Lung (tissue), 11 donors: ENCODE measurements at regions not wholly inside any gene's neighbourhood (a gene's known extent, or its start where the extent isn't known, plus 50 kb on each side); places are given as distances from the start of the nearest gene placed in this dataset.

ENCODE experiments used
- ATAC-seq: fragments of 200-7000 bp; cut with Tn5 transposase; one replicate; pipeline ENCODE4 v1.9.1; 2020; ENCODE audit warnings: moderate number of reproducible peaks; ENCODE audit not compliant: insufficient read depth, low FRiP score
- DNase-seq, 3 donors: peaks; one replicate each; pipeline ENCODE4 v3.0.0-alpha.2; 2013 to 2017
- H3K27ac ChIP-seq, 2 donors: one replicate each; pipeline ENCODE4 v1.5.1; 2013; ENCODE audit warnings: mild to moderate bottlenecking in 2 of 2, moderate library complexity in 2 of 2, control low read depth in 1 of 2, inconsistent platforms in 1 of 2, low read depth in 1 of 2, low read length in 1 of 2
- H3K27me3 ChIP-seq, 3 donors: one replicate each; pipeline ENCODE4 v1.5.1; 2013; ENCODE audit warnings: low read length in 2 of 3; ENCODE audit not compliant: control insufficient read depth in 3 of 3, insufficient read depth in 3 of 3
- H3K36me3 ChIP-seq, 4 donors: one replicate each; pipeline ENCODE4 v1.5.1; 2013; ENCODE audit warnings: low read length in 4 of 4, mild to moderate bottlenecking in 1 of 4, moderate library complexity in 1 of 4; ENCODE audit not compliant: control insufficient read depth in 4 of 4, insufficient read depth in 4 of 4
- H3K4me1 ChIP-seq, 5 donors: one replicate each; pipeline ENCODE4 v1.5.1; 2013; ENCODE audit warnings: low read length in 5 of 5, mild to moderate bottlenecking in 2 of 5, moderate library complexity in 1 of 5; ENCODE audit not compliant: control insufficient read depth in 5 of 5, insufficient read depth in 5 of 5
- H3K4me3 ChIP-seq: one replicate; pipeline ENCODE4 v1.5.1; 2013; ENCODE audit warnings: mild to moderate bottlenecking, control low read depth, moderate library complexity
- H3K9ac ChIP-seq, 2 donors: one replicate each; pipeline ENCODE4 v1.5.1; 2013; ENCODE audit warnings: low read length in 2 of 2, control low read depth in 1 of 2; ENCODE audit not compliant: insufficient read depth in 1 of 2
- H3K9me3 ChIP-seq, 4 donors: one replicate each; pipeline ENCODE4 v1.5.1; 2013; ENCODE audit warnings: low read length in 3 of 4, mild to moderate bottlenecking in 1 of 4, moderate library complexity in 1 of 4; ENCODE audit not compliant: control insufficient read depth in 4 of 4, insufficient read depth in 3 of 4
- WGBS, 2 donors: extraction: QIAGEN DNeasy Blood & Tissue Kit; methylation state at CpG; one replicate each; pipeline ENCODE4 v1.1.7; 2013; 5-methylcytosine and 5-hydroxymethylcytosine counted together
- TF ChIP-seq, protein P1 (sequence below): IDR thresholded peaks from 2 replicates; pipeline ENCODE4 v1.5.1; 2012; ENCODE audit warnings: mild to moderate bottlenecking; ENCODE audit errors: control extremely low read depth, extremely low read depth
- donor health status: control.
- donor health status: control.
- donor health status: Bipolar disorder and iron deficiency.
- donor health status: healthy.
- donor health status: DM: yes; HTN: yes; CAD: no.

DNA sequence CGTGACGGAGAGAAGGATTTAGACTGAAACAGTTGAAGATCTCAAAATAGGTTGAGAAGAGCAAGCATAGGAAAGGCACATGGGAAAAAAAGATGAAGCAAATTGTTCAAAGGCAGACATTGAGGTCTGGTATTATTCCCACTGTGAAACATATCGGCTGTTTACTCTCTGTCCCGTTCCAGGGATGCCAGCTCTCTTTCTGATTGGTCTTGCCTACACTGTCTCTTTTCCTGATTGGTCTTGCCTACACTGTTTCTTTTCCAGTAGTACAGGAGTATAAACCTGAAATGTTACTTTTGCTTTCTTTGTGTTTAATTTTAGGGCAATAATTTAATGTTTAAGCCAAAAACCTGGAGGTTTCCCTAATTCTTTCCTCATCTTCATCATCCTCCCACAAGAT, 226.5 kb upstream of the MCHR2 start:
- DNase-seq (no peak), ATAC-seq (no peak)
- TF ChIP-seq, protein P1, sequence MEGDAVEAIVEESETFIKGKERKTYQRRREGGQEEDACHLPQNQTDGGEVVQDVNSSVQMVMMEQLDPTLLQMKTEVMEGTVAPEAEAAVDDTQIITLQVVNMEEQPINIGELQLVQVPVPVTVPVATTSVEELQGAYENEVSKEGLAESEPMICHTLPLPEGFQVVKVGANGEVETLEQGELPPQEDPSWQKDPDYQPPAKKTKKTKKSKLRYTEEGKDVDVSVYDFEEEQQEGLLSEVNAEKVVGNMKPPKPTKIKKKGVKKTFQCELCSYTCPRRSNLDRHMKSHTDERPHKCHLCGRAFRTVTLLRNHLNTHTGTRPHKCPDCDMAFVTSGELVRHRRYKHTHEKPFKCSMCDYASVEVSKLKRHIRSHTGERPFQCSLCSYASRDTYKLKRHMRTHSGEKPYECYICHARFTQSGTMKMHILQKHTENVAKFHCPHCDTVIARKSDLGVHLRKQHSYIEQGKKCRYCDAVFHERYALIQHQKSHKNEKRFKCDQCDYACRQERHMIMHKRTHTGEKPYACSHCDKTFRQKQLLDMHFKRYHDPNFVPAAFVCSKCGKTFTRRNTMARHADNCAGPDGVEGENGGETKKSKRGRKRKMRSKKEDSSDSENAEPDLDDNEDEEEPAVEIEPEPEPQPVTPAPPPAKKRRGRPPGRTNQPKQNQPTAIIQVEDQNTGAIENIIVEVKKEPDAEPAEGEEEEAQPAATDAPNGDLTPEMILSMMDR: no peak
- Histone ChIP-seq H3K9me3 (peaks cover 0 to 2% (median 0%) of the 10 kb centered on the region in 4 donors), H3K36me3 (no peaks in the 10 kb centered on the region), H3K4me3 (no peak overlapping the region), H3K9ac (no peak overlapping the region), H3K4me1 (no peaks in the 10 kb centered on the region), H3K27me3 (no peaks in the 10 kb centered on the region), H3K27ac (no peak overlapping the region)
- WGBS, 2 donors: 84 to 92% methylated on average over 4 of the region's 4 CpGs

DNA sequence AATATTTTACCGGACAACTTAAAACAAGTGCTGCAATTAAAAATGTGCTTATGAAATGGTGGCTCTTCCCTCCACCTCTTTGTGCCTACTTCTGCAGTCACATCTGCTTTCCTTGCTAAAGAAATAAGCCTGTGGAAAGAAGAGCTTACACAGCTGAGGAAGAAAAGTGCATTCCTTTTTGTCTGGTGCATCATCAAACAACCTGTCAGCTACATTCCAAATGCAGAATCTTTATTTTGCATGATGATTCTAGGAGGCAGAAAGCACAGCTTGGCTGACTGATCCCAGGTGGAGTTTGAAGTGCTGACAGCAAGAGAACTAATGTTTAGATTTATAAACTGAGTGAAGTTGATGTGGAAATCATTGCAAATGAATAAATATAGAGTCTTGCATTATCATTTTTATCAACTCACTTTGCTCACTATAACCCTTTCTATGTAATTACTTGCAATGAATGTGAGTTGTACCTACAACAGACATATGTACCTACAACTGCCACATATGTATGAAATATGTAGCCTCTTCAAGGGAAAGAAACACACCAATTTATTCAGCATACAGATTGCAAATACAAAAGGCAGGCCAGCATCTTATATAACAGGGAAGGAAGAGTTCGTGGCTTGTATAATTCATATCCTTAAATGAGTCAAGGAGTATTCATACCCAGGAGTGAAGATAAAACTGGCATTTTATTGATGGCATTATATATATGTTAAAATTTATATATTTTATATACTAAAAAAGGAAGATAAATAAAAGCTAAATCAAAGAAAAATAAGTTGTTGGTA, 223.4 kb upstream of the MCHR2 start:
- TF ChIP-seq, protein P1: no peak
- 88 to 90% methylated on average over 2 of the region's 2 CpGs for WGBS, 2 donors
- H3K4me1 ChIP-seq: no peaks in the 10 kb centered on the region
- ATAC-seq: no peak
- no peak for DNase-seq
- no peak overlapping the region for H3K9ac ChIP-seq
- peaks cover 0 to 2% (median 0%) of the 10 kb centered on the region in 4 donors for H3K9me3 ChIP-seq
- no peaks in the 10 kb centered on the region for H3K27me3 ChIP-seq
- no peak overlapping the region for H3K4me3 ChIP-seq
- H3K36me3 ChIP-seq: no peaks in the 10 kb centered on the region
- no peak overlapping the region for H3K27ac ChIP-seq

DNA sequence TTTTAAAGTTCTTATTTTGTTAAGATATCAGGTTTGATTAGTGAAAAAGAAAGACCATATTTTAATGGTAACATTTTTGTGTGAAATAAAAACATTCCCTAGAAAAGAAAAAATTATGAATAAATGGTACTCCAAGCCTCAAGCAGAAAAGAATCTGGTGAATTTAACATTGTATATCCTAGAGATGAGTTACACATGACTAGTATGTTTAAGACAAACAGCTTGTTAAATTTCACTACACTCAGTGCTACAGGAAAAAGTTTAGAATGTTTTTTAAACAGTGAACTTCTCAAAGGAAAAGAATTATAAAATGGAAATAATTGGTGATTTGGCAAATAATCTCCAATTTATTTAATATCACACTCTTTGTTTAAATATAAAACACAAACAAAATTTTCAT, 222.7 kb upstream of the MCHR2 start:
- DNase-seq: no peak
- TF ChIP-seq, protein P1: no peak
- Histone ChIP-seq H3K27me3 (no peaks in the 10 kb centered on the region), H3K36me3 (no peaks in the 10 kb centered on the region), H3K4me1 (no peaks in the 10 kb centered on the region), H3K27ac (no peak overlapping the region), H3K9me3 (peaks cover 0 to 2% (median 0%) of the 10 kb centered on the region in 4 donors), H3K4me3 (no peak overlapping the region), H3K9ac (no peak overlapping the region)
- ATAC-seq: no peak

DNA sequence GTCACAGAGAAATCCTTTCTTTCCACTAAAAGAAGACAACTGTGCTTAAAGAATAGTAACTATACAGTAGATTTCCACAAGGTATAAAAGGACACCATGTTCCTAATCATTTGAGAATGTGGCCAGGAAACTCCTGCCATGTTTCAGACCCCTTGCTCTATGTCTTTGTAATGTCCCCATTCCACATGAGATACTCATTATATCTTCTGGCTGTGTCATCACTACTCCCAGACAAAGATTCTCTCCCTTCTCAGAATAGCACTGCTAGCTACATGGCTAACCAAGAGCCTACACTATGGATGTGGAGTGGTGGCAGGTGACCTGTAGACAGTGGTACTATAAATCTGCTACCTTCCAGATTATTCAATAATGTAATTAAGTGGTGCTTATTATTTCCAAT, 218.1 kb upstream of the MCHR2 start:
- Histone ChIP-seq H3K36me3 (no peaks in the 10 kb centered on the region), H3K4me1 (no peaks in the 10 kb centered on the region), H3K4me3 (no peak overlapping the region), H3K9ac (no peak overlapping the region), H3K9me3 (no peaks in the 10 kb centered on the region), H3K27ac (no peak overlapping the region), H3K27me3 (no peaks in the 10 kb centered on the region)
- ATAC-seq (no peak), DNase-seq (no peak)
- TF ChIP-seq, protein P1: no peak
